ENCODE measurements at regions not wholly inside any gene's neighbourhood (a gene's known extent, or its start where the extent isn't known, plus 50 kb on each side); places are given as distances from the start of the nearest gene placed in this dataset.

DNA sequence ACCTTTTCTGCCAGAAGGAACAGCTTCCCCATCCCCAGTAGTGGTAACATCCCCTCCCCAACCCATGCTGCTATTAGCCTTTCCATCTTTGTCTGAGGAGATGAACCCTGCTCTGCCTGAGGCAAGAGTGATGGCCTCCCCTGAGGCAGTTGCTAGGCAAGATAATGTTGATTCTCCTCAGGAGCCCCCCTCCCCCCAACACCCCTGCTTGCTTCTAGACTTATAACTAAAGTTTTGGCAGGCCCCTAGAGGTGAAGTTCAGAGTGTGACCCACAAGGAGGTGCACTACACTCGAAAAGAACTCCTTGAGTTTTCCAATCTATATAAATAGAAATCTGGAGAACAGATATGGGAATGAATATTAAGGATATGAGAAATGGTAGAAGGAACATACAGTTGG is 962.5 kb downstream of the ADGRL3 start:
- TF ChIP-seq, protein P1, sequence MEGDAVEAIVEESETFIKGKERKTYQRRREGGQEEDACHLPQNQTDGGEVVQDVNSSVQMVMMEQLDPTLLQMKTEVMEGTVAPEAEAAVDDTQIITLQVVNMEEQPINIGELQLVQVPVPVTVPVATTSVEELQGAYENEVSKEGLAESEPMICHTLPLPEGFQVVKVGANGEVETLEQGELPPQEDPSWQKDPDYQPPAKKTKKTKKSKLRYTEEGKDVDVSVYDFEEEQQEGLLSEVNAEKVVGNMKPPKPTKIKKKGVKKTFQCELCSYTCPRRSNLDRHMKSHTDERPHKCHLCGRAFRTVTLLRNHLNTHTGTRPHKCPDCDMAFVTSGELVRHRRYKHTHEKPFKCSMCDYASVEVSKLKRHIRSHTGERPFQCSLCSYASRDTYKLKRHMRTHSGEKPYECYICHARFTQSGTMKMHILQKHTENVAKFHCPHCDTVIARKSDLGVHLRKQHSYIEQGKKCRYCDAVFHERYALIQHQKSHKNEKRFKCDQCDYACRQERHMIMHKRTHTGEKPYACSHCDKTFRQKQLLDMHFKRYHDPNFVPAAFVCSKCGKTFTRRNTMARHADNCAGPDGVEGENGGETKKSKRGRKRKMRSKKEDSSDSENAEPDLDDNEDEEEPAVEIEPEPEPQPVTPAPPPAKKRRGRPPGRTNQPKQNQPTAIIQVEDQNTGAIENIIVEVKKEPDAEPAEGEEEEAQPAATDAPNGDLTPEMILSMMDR (IDR thresholded peaks at IDR 0.05) = no peak
- TF ChIP-seq POLR2A (IDR thresholded peaks at IDR 0.05) (no peak), POLR2AphosphoS5 (IDR thresholded peaks at IDR 0.05) (no peak)

Measured in prostate gland (tissue), 2 donors.